DMS 273 (cell line): ENCODE measurements at regions not wholly inside any gene's neighbourhood (a gene's known extent, or its start where the extent isn't known, plus 50 kb on each side); places are given as distances from the start of the nearest gene placed in this dataset.
"Not testable (repeated sequence)": the region's sequence is repeated elsewhere in the genome, so short reads cannot be mapped to it uniquely, and the experiment has no call there.

Experiments used
- DNase-seq: peaks from one replicate; lab custom pipeline; 2025; ENCODE audit not compliant: unreplicated experiment; lab: John Stamatoyannopoulos, UW

DNA sequence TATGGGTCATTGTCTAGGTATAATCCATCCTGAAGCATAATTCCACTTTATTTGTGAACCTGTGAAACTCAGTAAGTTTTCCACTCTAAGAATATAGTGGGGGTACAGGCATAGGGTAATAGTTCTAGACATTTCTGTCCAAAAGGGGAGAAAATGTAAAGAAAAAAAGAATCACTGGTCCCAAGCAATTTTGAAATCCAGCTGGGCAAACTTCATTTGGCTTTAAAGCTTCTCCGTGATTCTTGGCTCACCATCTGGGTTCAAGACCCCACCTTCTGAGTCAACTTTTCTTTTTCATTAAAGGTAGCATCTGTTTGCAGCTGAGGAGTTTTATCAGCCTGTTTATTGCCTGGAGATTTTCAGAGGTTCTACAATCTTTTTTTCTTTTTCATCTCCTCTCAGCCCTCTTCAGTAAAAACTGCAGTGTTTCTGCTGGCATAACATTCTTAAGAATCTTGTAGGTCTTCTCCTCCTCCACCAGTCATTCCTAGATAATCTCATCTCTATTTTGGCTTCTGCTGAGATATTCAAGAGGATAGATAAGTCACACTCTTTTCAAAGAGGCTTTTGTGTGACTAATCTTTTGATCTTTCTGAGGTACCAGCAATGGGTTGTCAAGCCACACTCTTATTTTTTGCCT lies 126.1 kb upstream of the PITX1 start:
- DNase-seq = no peak

DNA sequence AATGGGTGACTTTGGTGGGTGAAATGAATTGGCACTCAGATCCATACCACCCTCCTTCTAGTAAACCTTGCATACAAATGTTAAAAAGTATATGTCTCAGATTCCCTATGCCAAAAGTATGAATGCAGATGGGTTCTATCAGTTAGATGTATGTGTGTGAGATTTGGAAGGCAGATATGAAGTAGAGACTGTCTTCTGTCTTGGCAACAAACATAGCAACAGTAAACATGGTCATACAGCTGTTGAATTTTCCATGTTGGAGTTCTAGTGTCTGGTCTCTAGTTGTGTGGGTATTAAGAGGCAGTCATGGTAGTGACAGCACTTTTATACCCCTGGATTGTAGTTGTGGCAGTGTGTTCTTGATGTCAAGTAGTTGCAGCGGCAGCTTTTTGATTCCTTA lies 125.6 kb upstream of the PITX1 start:
- DNase-seq = no peak

DNA sequence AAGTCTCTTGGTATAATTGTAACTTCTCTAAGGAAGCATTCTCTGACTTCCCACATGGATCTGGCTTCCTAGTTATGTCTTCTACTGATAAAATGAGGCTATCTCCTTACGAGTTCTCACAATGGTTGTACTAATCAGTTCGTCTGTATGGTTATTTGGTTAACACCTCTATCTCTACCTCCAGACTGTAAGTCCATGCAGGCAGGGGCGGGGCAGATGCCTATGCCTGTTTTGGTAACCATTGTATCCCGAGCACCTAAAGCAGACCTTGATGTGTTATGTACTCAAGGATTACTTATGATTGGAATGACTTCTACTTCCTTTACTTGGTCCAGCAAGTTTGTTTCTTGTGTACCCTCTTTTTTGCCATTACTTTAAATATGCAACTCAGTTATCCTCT lies 125.0 kb upstream of the PITX1 start:
- DNase-seq = no peak

DNA sequence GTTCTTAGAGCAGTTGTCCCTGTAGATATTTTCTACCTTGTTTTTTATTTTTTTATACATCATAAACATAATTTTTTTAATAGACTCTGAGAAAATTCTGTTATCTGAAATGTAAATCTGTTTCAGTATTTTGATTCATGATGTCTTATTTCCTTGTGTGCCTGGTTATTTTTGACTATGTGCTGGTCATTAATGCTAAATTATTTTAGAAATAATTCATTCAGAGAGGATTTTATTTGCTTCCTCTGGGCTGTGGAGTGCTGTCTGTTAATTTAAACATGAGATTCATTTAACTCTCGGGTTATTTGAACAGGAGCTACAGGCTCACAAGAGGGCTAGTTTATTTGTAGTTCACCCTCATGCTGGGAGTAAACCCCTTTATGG lies 124.3 kb upstream of the PITX1 start:
- no peak for DNase-seq

DNA sequence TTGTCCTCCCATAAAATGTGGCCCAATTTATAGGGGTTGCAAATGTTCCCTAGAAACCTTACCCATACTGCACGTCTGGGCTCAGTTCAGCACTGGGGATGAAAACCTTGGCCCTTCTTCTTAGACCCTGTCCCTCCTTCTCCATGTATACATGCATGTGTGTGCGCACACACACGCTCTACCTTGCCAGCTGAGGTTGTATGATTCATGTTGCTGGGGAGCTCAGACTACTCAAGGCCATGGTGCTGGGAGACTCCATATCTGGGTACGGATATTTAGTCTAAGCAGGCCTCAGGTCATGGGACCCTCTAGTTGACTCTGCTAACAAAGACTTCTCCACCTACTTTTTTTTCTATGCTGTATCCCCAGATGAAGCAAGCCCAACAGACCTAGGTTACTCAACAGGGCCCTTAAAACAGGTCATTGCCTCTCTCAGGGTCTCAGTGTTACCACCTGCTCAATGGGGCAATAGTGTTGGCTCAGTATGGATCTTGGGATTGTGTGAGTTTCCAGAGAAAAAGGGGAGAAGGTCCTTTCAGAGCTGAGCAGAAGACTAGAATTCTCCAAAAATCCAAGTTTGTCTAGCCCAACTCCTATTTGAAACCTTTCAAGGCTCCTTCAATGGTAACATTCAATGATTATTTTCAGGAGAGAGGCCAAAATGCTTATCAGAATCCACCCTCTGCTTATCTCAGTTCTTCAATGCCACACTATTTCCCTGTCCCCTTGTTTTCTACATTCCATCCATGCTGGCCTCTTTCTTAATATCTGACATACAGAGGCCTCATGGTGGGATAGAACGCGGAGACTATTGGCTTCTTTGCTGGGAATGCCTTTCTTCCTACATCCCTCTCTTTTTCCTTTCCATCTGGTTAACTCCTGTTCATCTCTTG lies 123.6 kb upstream of the PITX1 start:
- no peak for DNase-seq

DNA sequence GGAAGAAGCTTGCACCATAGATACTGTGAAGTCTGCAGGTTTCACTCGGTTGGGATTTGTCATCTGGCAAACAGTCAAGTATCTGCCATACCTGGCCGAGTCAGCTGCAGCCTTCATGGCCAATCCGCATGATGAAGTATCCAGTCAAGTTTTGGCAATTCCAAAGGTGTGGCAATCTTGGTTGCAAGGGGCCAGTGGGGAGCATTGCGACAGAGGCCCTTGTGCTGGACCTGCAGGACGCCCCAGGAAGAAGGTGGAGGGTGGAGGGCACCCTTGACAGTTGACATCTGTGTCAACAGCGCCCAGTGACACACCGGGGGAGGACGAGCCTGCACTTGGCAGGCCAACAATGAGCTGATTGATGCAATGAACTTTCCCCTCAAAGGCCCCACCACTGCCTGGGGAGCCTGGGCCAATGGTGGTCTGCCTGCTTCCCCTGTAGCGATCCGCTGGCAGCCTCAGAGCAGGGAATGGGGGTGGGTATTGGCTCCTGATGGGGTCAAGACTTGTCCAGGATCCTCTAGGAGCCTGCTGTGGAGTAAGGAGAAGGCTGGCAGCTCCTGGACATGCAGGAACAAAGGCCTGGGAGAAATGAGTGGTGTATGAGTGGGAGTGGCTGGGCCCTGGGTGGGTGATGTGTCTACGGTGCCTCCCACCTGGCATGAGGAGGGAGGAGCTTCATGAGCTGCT lies 122.8 kb upstream of the PITX1 start:
- DNase-seq = no peak

DNA sequence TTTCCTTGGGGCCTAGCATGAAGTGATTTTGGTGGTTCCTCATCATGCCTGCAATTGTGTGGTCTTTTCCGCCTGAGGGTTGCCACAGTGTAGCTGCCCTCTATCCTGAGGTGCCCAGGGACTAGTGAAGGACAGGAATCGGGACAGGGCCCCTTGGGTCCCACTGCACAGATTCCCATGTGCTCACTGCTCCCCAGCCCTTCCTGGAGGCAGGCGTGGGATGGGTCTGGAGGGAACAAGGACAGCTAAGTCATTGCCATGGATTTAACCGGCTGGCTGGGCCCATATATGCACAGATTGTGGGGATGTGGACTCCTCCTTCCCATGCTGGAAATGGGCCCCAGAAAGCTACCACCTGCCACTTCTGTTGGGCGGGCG lies 122.3 kb upstream of the PITX1 start:
- DNase-seq = no peak

DNA sequence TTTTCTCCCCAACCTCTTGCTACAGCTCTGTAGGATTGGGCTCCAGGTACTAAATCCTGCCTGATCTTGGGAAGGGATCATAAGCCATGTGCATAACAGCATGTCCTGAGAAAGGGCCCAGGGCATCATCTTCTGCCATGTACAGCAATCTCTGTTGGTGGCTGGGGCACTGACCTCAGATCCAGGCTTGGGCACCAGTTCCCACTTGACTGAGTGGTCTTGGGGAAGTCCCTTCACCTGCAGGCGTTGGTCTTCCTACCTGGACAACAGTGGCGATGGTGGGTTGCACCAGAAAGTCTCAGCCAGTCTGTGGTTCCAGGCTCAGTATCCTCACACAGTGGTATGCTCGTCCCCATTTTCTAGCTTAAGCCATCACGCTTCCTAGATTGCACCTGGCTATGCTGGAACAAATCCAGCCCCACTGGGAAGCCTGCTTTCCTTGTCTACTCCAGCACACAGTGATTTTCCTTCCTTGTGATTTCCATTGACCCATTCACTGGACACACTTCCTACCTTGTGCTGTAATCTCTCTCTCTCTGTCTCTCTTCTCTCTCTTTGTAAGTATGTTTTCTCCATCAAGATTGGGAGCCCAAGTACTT lies 121.7 kb upstream of the PITX1 start:
- DNase-seq = no peak

DNA sequence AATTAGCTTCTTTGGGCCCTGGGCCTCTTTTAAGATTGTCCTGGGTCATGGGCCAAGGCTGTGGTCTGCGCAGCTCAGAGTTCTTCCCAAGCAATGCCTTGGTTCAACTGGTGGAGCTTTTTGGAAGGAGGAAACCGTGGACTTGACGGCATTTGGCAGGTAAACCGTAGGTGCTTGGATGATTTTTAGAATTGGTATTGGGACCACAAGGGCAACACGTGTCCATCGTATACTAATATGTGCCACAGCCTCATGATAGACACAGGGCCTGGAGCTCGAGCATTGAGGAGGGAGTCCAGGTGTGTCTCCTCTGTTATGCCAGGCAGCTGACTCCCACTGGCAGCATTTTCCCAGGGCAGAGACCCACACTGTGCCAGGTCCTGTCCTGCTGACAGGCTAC lies 120.9 kb upstream of the PITX1 start:
- DNase-seq = no peak

DNA sequence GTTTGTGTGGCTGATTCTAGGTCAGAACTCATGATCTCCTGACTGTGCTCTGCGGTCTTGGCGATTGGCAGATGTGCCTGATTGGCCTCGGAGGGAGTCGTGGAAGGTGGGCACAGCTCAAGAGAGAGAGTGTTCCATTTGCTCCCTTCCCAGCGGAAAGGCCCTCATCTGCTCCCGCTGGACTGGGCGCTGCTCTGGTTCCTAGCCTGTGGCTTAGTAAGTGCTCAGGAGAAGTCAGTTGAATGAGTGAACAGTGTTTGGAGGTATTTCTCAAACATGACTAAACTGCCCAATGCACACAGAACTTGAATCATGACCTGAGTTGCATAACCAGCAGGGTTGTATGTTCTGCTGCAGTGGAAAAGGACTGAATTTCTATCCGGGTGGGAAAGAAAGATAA lies 120.2 kb upstream of the PITX1 start:
- DNase-seq = no peak

DNA sequence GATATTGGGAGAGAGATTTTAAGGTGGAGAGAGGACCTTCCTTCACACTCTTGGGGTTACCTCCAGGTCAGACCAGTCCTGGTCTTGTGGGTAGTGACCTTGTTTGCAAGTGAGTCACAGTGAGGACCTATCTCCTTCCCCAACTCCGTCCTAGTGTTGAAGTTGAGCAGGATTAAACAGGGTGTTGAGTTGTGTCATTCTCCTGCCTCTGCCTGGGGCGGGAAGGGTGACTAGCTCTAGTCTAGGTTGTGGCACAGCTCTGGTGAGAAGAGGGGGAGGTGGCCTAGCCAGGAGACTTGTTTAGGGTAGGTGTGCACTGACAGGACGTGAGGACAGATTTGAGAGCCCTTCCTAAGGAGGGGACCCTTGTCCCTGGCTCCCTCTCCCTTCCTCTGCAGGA lies 119.6 kb upstream of the PITX1 start:
- no peak for DNase-seq

DNA sequence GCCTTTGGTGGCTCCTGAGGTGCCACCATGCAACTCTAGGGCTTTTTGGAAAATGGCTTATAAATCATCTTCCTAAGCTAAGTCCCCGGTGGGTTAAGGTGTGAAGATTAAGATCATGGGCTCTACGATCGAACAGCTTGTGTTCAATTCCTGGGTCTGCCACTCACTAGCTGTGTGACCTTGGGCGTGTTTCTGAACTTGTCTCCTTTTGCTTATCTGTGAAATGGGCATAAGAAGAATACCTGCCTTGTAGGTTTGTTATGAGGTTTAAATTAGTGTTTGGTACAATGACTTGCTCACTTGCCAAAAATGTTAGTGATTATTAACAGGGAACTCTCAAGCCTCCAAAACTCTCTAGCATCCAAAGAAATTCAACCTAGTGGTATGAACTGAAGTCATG lies 119.2 kb upstream of the PITX1 start:
- no peak for DNase-seq

DNA sequence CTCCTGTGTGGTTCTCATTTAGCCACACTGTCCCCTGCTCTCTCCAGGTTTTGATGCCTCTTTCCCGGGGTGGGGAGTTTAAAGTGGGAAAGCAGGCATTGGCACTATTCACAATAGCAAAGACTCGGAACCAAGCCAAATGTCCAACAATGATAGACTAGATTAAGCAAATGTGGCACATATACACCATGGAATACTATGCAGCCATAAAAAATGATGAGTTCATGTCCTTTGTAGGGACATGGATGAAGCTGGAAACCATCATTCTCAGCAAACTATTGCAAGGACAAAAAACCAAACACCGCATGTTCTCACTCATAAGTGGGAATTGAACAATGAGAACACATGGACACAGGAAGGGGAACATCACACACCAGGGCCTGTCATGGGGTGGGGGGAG lies 117.6 kb upstream of the PITX1 start:
- not testable (repeated sequence) for DNase-seq

DNA sequence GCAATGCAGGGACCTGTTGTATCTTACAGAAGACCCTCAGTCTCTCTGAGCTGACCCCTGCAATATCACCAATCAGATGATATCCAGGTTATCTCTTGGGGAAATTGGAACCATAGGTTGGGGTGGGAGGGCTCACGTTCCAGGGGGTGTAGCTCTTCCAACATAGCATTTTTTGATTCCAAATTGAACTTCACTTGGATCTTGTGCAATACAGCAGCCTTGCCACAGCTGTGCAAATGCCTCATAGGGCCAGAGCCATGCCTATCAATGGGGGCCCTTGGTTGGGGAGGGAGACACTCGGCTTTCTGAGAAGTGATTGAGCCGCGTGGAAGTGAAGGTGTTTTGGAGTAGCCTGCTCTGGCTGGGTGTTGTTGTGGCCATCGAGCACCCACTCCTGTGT lies 117.2 kb upstream of the PITX1 start:
- no peak for DNase-seq

DNA sequence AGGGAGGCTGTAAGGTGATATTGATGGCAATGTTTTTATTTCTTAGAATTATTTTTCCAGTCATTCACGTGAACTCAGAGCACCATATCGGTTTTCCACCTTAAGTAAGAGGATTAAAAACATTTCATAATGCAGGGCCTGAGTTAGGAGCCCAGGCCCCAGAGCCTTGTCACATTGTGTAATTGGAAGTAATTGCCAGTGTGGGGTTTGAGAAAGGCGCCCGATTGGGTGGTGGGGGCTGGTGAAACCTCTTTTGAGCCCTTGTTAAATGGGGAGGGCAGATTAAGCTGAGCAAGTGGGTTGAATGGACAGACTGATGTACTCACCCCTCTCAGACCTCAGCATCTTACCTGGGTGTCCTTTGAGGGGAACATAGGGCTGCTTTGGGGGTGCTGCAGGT lies 116.7 kb upstream of the PITX1 start:
- DNase-seq = no peak

DNA sequence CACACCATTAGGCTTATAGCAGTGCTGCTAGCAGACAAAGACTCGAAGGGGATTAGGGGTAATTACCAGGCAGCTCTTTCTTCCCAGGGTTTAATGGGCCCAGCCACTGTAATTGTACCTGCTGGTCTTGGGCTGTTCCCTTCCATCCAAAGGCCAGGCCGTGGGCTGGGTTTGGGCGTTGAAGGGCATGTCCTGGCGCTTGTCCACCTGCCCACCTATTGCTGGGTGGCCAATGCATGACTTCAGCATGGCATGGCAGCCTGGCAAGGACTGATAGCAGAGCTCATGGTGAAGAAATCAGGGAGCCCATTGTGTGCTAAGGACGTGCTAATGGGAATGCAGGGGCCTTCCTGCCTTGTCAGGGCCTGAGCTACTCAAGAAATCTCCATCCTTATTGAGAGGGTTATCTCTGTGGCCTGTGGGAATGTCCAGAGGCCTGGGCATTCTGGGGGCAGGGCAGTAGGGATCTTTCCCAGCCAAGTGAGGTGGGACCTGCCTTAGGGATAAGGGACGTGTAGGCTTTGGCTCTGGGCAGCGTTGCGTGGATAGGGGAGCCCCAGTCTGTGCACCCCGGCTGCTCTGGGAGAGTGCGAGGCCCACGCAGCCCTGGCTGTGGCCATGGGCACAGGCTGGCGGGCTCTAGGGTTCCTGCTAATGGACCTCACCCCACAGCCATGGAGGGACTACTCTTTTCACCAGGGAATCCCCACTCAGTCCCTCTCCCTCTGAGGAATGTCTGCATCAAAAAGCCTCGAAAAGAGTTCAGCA lies 116.1 kb upstream of the PITX1 start:
- DNase-seq = no peak

DNA sequence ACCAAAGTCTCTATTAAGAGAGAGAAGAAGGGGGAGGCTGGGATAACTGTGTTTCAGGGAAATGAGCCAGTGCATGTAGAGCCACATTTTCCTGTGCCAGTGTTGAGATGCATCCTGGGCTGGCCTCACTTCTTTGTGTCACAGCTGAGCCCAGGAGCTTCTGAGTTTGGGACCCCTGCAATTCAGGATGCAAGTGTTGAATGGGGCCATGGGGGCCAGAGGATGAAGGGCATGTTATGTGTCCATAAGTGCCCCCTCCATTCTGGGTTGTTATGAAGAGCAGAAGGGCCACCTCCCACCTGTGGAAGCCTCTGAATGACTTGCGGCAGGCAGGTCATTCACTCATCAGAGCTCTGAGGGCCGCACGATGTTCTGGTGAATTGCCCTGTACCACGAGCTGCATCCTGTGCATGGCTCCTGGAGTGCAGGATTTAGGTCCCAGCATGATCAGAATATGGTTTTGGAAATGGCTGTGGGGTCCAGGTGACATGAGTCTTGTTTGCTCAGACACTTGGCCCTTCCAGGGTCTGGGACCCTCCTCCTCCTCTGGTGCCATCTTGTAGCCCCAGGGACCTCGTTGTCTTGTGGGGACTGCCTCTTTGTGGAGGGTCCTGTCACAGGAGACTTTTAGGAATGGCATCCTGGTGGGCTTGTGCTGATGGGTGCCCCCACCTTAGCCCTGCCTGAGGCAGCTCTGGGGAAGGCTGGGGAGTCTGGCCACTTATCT lies 115.4 kb upstream of the PITX1 start:
- DNase-seq = no peak

DNA sequence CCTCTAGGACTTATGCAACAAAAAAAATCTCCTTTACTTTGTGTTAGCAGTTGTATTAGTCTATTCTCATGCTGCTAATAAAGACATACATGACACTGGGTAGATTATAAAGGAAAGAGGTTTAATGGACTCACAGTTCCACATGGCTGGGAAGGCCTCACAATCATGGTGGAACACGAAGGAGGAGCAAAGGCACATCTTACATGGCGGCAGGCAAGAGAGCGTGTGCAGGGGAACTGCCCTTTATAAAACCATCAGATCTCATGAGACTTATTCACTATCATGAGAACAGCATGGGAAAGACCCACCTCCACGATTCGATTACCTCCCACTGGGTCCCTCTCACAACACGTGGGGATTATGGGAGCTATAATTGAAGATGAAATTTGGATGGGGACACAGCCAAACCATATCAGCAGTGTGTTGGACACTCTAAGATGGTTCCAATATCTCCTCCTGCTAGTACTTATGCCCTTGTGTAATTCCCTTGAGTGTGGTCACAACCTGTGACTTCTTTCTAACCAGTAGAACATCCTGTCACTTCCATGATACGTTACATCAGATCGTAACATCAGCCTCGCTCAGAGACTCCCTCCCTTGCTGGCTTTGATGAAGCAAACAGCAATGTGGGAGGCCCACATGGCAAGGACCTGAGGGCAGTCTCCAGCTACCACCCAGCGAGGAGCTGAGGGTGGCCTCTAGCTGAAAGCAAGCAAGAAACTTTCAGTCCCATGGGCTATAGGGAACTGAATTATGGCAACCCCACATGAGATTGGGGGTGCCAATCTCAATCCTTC lies 113.5 kb upstream of the PITX1 start:
- no peak for DNase-seq

DNA sequence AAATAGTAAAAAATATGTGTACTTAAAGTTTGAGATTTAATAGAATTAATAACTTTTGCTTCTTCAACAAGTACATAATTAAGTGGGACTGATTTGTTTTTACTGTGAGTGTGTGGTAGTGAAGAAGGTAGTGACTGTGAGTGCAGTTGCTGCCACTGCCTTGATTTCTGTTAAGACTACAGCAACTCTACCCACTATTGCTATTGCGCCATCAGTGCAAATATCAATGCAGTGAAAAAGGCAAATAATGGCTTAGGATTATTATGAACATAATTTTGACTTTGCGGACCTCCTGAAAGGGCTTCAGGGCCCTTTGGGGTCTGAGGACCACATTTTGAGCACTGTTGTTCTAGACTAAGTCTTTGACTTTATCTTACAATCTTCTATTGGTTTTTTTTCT lies 112.0 kb upstream of the PITX1 start:
- DNase-seq = no peak

DNA sequence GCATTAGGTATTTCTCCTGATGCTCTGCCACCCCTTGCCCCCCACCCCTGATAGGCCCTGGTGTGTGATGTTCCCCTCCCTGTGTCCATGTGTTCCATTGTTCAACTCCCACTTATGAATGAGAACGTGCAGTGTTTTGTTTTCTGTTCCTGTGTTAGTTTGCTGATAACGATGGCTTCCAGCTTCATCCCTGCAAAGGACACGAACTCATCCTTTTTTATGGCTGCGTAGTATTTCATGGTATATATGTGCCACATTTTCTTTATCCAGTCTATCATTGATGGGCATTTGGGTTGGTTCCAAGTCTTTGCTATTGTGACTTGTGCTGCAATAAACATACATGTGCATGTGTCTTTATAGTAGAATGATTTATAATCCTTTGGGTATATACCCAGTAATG lies 109.7 kb upstream of the PITX1 start:
- DNase-seq = not testable (repeated sequence)
